HepG2 (cell line): ENCODE measurements at regions not wholly inside any gene's neighbourhood (a gene's known extent, or its start where the extent isn't known, plus 50 kb on each side); places are given as distances from the start of the nearest gene placed in this dataset.

ENCODE experiments used
- ATAC-seq: fragments of 200-7000 bp; cut with Tn5 transposase; 3 replicates; pipeline ENCODE4 v1.9.1; 2020; ENCODE audit warnings: mild to moderate bottlenecking, moderate library complexity
- BruUV-seq: library from RNA; stranded (reverse); fragments of 400-500 nt; replicated peaks from 2 replicates; lab custom pipeline; 2021; lab: Mats Ljungman, UMichigan
- CTCF ChIA-PET: fragments of 300-600 bp; formaldehyde crosslinking; extraction: SDS; loops from one replicate; lab custom pipeline; 2021; ENCODE audit warnings: low total read pairs, inconsistent platforms, low intra/inter-chr PET ratio; lab: Yijun Ruan, JAX
- POLR2A ChIA-PET: fragments of 350-600 bp; sonication (Branson Sonifier 250); formaldehyde crosslinking; loops from one replicate; lab custom pipeline; 2020; ENCODE audit warnings: antibody characterized with exemption, inconsistent platforms; lab: Yijun Ruan, JAX
- DNase-seq: peaks from one replicate; pipeline ENCODE4 v3.0.0-alpha.2; 2015; ENCODE audit warnings: low spot score
- FAIRE-seq: peaks from 3 replicates; lab custom pipeline; 2011; peaks lifted over from hg19 to GRCh38; lab: Jason Lieb, UNC
- H2AFZ ChIP-seq: one replicate; pipeline ENCODE4 v1.6.1; 2011; ENCODE audit warnings: low read length, inconsistent platforms
- H3K27ac ChIP-seq: fragments of 300-600 bp; 3 replicates; pipeline ENCODE4 v1.8.0; 2011; ENCODE audit warnings: mixed run types, mild to moderate bottlenecking, mixed read lengths, low read length, inconsistent platforms; ENCODE audit not compliant: insufficient read depth; ENCODE audit errors: extremely low read length
- H3K27me3 ChIP-seq, 2 experiments: fragments of 200-600 bp in 1 of 2; 2 replicates in 1 of 2; 3 replicates in 1 of 2; pipeline versions ENCODE4 v1.6.0 to v1.8.0; 2011; ENCODE audit warnings: low read length in 2 of 2, mild to moderate bottlenecking in 2 of 2, moderate library complexity in 2 of 2, inconsistent platforms in 1 of 2; ENCODE audit not compliant: insufficient read depth in 2 of 2, control insufficient read depth in 1 of 2
- H3K36me3 ChIP-seq, 2 experiments: fragments of 200-600 bp in 1 of 2; replicated peaks in 1 of 2; 2 replicates in 1 of 2; 3 replicates in 1 of 2; pipeline versions ENCODE4 v1.5.1 to v1.8.0; 2011; ENCODE audit warnings: low read length in 2 of 2, inconsistent platforms in 1 of 2; ENCODE audit not compliant: insufficient read depth in 2 of 2, control insufficient read depth in 1 of 2
- H3K4me1 ChIP-seq: 2 replicates; pipeline ENCODE4 v1.5.1; 2012; ENCODE audit warnings: low read length, inconsistent platforms; ENCODE audit not compliant: insufficient read depth
- H3K4me2 ChIP-seq: 2 replicates; pipeline ENCODE4 v1.6.0; 2011; ENCODE audit warnings: low read depth, low read length, inconsistent platforms
- H3K4me3 ChIP-seq, 3 experiments: fragments of 200-600 bp in 1 of 3; sonication (generic), shearing (Covaris generic) in 1 of 3; replicated peaks in 1 of 3; 2 replicates each; pipeline ENCODE4 v1.5.1; 2011 to 2016; ENCODE audit warnings: low read length in 3 of 3, inconsistent platforms in 2 of 3, low read depth in 2 of 3, mild to moderate bottlenecking in 2 of 3, control low read depth in 1 of 3, mixed read lengths in 1 of 3; ENCODE audit not compliant: insufficient read depth in 1 of 3
- H3K79me2 ChIP-seq: one replicate; pipeline ENCODE4 v1.6.1; 2011; ENCODE audit warnings: low read length, inconsistent platforms; ENCODE audit not compliant: insufficient read depth
- H3K9ac ChIP-seq: 2 replicates; pipeline ENCODE4 v1.6.0; 2011; ENCODE audit warnings: mild to moderate bottlenecking, low read depth, low read length, inconsistent platforms; ENCODE audit not compliant: insufficient read depth
- H3K9me3 ChIP-seq: 2 replicates; pipeline ENCODE4 v1.5.1; 2012; ENCODE audit warnings: mild to moderate bottlenecking, low read length
- H4K20me1 ChIP-seq: 2 replicates; pipeline ENCODE4 v1.6.0; 2011; ENCODE audit warnings: inconsistent platforms, mild to moderate bottlenecking, low read length, moderate library complexity; ENCODE audit not compliant: insufficient read depth
- ETS1 ChIP-seq: sonication (generic); formaldehyde crosslinking; IDR thresholded peaks from 2 replicates; pipeline ENCODE4 v1.4.0; 2020; ENCODE audit warnings: missing genetic modification reagents
- HNF1A ChIP-seq, 2 experiments: sonication (generic) in 1 of 2; formaldehyde crosslinking in 1 of 2; IDR thresholded peaks; 2 replicates each; pipeline versions ENCODE4 v1.4.0 to v1.6.1; 2016 to 2020; ENCODE audit warnings: borderline replicate concordance in 1 of 2, low read depth in 1 of 2, mild to moderate bottlenecking in 1 of 2, missing genetic modification reagents in 1 of 2
- HOXA3 ChIP-seq: sonication (generic); formaldehyde crosslinking; IDR thresholded peaks from 2 replicates; pipeline ENCODE4 v1.5.0; 2020; ENCODE audit warnings: missing genetic modification reagents
- KDM4B ChIP-seq: sonication (generic); formaldehyde crosslinking; IDR thresholded peaks from 2 replicates; pipeline ENCODE4 v1.4.0; 2020; ENCODE audit warnings: missing genetic modification reagents
- NR2C2 ChIP-seq: sonication (generic); formaldehyde crosslinking; IDR thresholded peaks from 2 replicates; pipeline ENCODE4 v1.4.0; 2020; ENCODE audit warnings: missing genetic modification reagents, mild to moderate bottlenecking, moderate library complexity, borderline replicate concordance
- PBX2 ChIP-seq: IDR thresholded peaks from 2 replicates; pipeline ENCODE4 v1.6.1; 2016; ENCODE audit warnings: control low read depth
- RCOR2 ChIP-seq: IDR thresholded peaks from 2 replicates; pipeline ENCODE4 v1.6.1; 2016; ENCODE audit warnings: missing biosample characterization, missing genetic modification reagents
- THRA ChIP-seq: sonication (generic); formaldehyde crosslinking; IDR thresholded peaks from 2 replicates; pipeline ENCODE4 v1.4.0; 2020; ENCODE audit warnings: missing genetic modification reagents, borderline replicate concordance
- YY1 ChIP-seq: IDR thresholded peaks from 2 replicates; pipeline ENCODE4 v1.6.1; 2011; ENCODE audit warnings: low read length, low read depth, moderate library complexity, mild to moderate bottlenecking; ENCODE audit not compliant: insufficient read depth, insufficient replicate concordance
- ZEB1 ChIP-seq: IDR thresholded peaks from 2 replicates; pipeline ENCODE4 v1.6.1; 2012; ENCODE audit warnings: mild to moderate bottlenecking, low read depth, inconsistent platforms; ENCODE audit not compliant: insufficient replicate concordance
- WGBS: methylation state at CpG from one replicate; pipeline ENCODE4 v1.1.6; 2017; ENCODE audit warnings: low lambda C conversion rate; 5-methylcytosine and 5-hydroxymethylcytosine counted together
- in situ Hi-C: cut with HindIII; loops from 2 replicates; pipeline ENCODE4 v1.10.0; 2017; ENCODE audit warnings: low pct_unique_long_range_greater_than_20kb; ENCODE audit not compliant: extremely low pct_ligation_motif_present
- intact Hi-C: fragments of 100-400 bp; cut with micrococcal nuclease; formaldehyde crosslinking; loops from one replicate; pipeline ENCODE4 v1.10.0; 2022; ENCODE audit not compliant: unreplicated experiment

- Histone ChIP-seq H3K4me2 (no peak overlapping the region), H3K27ac (no peak overlapping the region), H3K79me2 (no peaks in the 10 kb centered on the region), H4K20me1 (no peaks in the 10 kb centered on the region)
- no TSS peak for BruUV-seq
- 0% methylated on average over 1 of the region's 1 CpG for WGBS
- ATAC-seq (no peak), FAIRE-seq (no peak), DNase-seq (no peak)
- ChIA-PET CTCF (no interaction called here), POLR2A (no interaction called here)
- intact Hi-C loops, result no loop called here
- TF ChIP-seq HNF1A (IDR thresholded peaks at IDR 0.05; ENCODE audit: low read depth) (no peak), HNF1A (CRISPR knock-in tag; IDR thresholded peaks at IDR 0.05; ENCODE audit: borderline replicate concordance) (no peak)
- TF ChIP-seq, all 625 proteins: peak for 0
- Histone ChIP-seq H3K9me3 (peaks cover 81% of the 10 kb centered on the region), H3K4me3 (no peak overlapping the region), H3K27me3 (no peaks in the 10 kb centered on the region), H3K4me1 (no peaks in the 10 kb centered on the region), H3K36me3 (no peaks in the 10 kb centered on the region), H3K9ac (no peak overlapping the region), H2AFZ (no peak overlapping the region)
- in situ Hi-C loops, result no loop called here
Observed at GRCh38 chr5:25027526-25027925, 382.7 kb upstream of the CDH10 start.

GRCh38 chr5:25027061-25027460 is 382.3 kb upstream of the CDH10 start:
- Histone ChIP-seq H3K36me3 (no peaks in the 10 kb centered on the region), H3K4me1 (no peaks in the 10 kb centered on the region), H3K79me2 (no peaks in the 10 kb centered on the region), H4K20me1 (no peaks in the 10 kb centered on the region), H3K9me3 (peaks cover 80% of the 10 kb centered on the region), H3K4me2 (no peak overlapping the region), H3K27me3 (no peaks in the 10 kb centered on the region), H3K4me3 (no peak overlapping the region), H2AFZ (no peak overlapping the region), H3K9ac (no peak overlapping the region), H3K27ac (no peak overlapping the region)
- DNase-seq (no peak), FAIRE-seq (no peak), ATAC-seq (no peak)
- ChIA-PET CTCF (no interaction called here), POLR2A (no interaction called here)
- intact Hi-C loops, result no loop called here
- no TSS peak for BruUV-seq
- in situ Hi-C loops, result no loop called here
- 4% methylated on average over 2 of the region's 2 CpGs for WGBS
- TF ChIP-seq THRA (CRISPR knock-in tag) (no peak), HOXA3 (CRISPR knock-in tag) (no peak), NR2C2 (CRISPR knock-in tag) (no peak), PBX2 (no peak), KDM4B (no peak), ZEB1 (no peak), YY1 (no peak), ETS1 (no peak), RCOR2 (CRISPR knock-in tag) (no peak)
